Neural cell (in vitro differentiated cells): ENCODE measurements at regions not wholly inside any gene's neighbourhood (a gene's known extent, or its start where the extent isn't known, plus 50 kb on each side); places are given as distances from the start of the nearest gene placed in this dataset.

Experiments
- H2AFZ ChIP-seq: fragments of 200-600, 300-800 bp; sonication (generic), shearing (Covaris generic); 2 replicates; pipeline ENCODE4 v1.6.0; 2014; ENCODE audit warnings: low read depth, mild to moderate bottlenecking, antibody characterized with exemption, low read length, moderate library complexity
- H3F3A ChIP-seq: fragments of 200-600 bp; shearing (Covaris generic); 2 replicates; pipeline ENCODE4 v1.6.1; 2016; ENCODE audit warnings: mild to moderate bottlenecking, moderate library complexity, mixed read lengths, antibody characterized with exemption, low read length; ENCODE audit not compliant: insufficient read depth, poor library complexity, severe bottlenecking
- H3K27ac ChIP-seq: fragments of 200-600, 300-800 bp; sonication (generic), shearing (Covaris generic); 2 replicates; pipeline ENCODE4 v1.5.1; 2014; ENCODE audit warnings: mild to moderate bottlenecking, low read length, moderate library complexity
- H3K27me3 ChIP-seq: fragments of 300-800, 200-600 bp; sonication (generic), shearing (Covaris generic); 2 replicates; pipeline ENCODE4 v1.6.0; 2014; ENCODE audit warnings: mild to moderate bottlenecking, low read depth, low read length, moderate library complexity; ENCODE audit not compliant: insufficient read depth
- H3K36me3 ChIP-seq: fragments of 300-800, 200-600 bp; sonication (generic), shearing (Covaris generic); 2 replicates; pipeline ENCODE4 v1.5.1; 2014; ENCODE audit warnings: mild to moderate bottlenecking, antibody characterized with exemption, low read length, moderate library complexity; ENCODE audit not compliant: insufficient read depth
- H3K4me2 ChIP-seq: fragments of 300-800, 200-600 bp; sonication (generic), shearing (Covaris generic); 2 replicates; pipeline ENCODE4 v1.6.0; 2014; ENCODE audit warnings: mild to moderate bottlenecking, low read length
- H3K4me3 ChIP-seq: fragments of 300-800, 200-600 bp; sonication (generic), shearing (Covaris generic); 2 replicates; pipeline ENCODE4 v1.5.1; 2014; ENCODE audit warnings: mild to moderate bottlenecking, low read length, moderate library complexity
- H3K79me2 ChIP-seq: fragments of 200-600 bp; shearing (Covaris generic); replicated peaks from 2 replicates; pipeline ENCODE4 v1.6.0; 2014; ENCODE audit warnings: mild to moderate bottlenecking, low read length, moderate library complexity; ENCODE audit not compliant: insufficient read depth
- H3K9ac ChIP-seq: fragments of 300-800, 200-600 bp; sonication (generic), shearing (Covaris generic); 2 replicates; pipeline ENCODE4 v1.6.1; 2016; ENCODE audit warnings: mild to moderate bottlenecking, low read length, mixed read lengths
- H3K9me2 ChIP-seq: fragments of 200-600 bp; shearing (Covaris generic); 2 replicates; pipeline ENCODE4 v1.6.1; 2016; ENCODE audit warnings: mild to moderate bottlenecking, low read length, mixed read lengths; ENCODE audit not compliant: insufficient read depth
- H3K9me3 ChIP-seq: fragments of 200-600, 300-800 bp; sonication (generic), shearing (Covaris generic); 2 replicates; pipeline ENCODE4 v1.6.1; 2016; ENCODE audit warnings: mild to moderate bottlenecking, mixed run types, low read length, moderate library complexity, mixed read lengths
- H4K20me1 ChIP-seq: fragments of 200-600 bp; shearing (Covaris generic); 2 replicates; pipeline ENCODE4 v1.6.1; 2016; ENCODE audit warnings: mild to moderate bottlenecking, mixed run types; ENCODE audit not compliant: insufficient read depth
- EP300 ChIP-seq: fragments of 450-650 bp; conservative IDR thresholded peaks from 2 replicates; pipeline ENCODE4 v1.6.1; 2014; ENCODE audit warnings: antibody characterized with exemption, mild to moderate bottlenecking, moderate library complexity; ENCODE audit not compliant: poor library complexity, severe bottlenecking
- EZH2 ChIP-seq: fragments of 200-600, 300-800 bp; shearing (Covaris generic), sonication (generic); IDR thresholded peaks from 2 replicates; pipeline ENCODE4 v1.6.1; 2014; ENCODE audit warnings: antibody characterized with exemption, low read length, borderline replicate concordance, mild to moderate bottlenecking; ENCODE audit not compliant: insufficient read depth, poor library complexity, severe bottlenecking
- MXI1 ChIP-seq: fragments of 450-650 bp; conservative IDR thresholded peaks from 2 replicates; pipeline ENCODE4 v1.6.1; 2014; ENCODE audit warnings: antibody characterized with exemption, mild to moderate bottlenecking; ENCODE audit not compliant: poor library complexity, severe bottlenecking
- POLR2AphosphoS5 ChIP-seq: IDR thresholded peaks from 2 replicates; pipeline ENCODE4 v1.6.1; 2012
- RAD21 ChIP-seq: fragments of 450-650 bp; conservative IDR thresholded peaks from 2 replicates; pipeline ENCODE4 v1.6.1; 2014; ENCODE audit warnings: antibody characterized with exemption, mild to moderate bottlenecking, moderate library complexity
- SMC3 ChIP-seq: fragments of 450-650 bp; conservative IDR thresholded peaks from 2 replicates; pipeline ENCODE4 v1.6.1; 2014; ENCODE audit warnings: antibody characterized with exemption, mild to moderate bottlenecking, moderate library complexity; ENCODE audit not compliant: poor library complexity
- TAF1 ChIP-seq: IDR thresholded peaks from 2 replicates; pipeline ENCODE4 v1.6.1; 2012; ENCODE audit warnings: low read depth
- TF ChIP-seq, protein P1 (sequence below): fragments of 450-650 bp; IDR thresholded peaks from 2 replicates; pipeline ENCODE4 v1.5.1; 2014; ENCODE audit warnings: antibody characterized with exemption, mild to moderate bottlenecking, moderate library complexity; ENCODE audit not compliant: poor library complexity, severe bottlenecking
- TF ChIP-seq, protein P2 (sequence below): IDR thresholded peaks from 2 replicates; pipeline ENCODE4 v1.6.1; 2012; ENCODE audit warnings: borderline replicate concordance

DNA sequence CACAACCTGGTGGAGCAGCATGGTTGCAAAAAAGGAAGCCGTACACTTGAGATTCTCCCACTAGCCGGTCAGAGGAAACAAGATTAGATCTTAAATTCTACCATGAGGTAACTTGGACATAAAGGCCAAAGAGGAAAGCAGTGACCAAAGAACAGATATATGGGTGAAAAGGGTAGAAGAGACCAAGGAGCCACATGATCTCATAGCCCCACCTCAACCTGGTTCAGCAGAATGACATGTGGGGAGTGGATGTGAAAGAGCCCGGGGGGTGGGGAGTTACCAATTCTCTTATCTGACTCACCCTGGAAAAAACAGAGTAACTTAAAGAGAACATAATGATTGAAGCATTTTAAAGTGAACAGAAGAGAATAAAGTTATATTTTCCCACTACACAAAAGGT, 683.0 kb downstream of the DSC3 start:
- Histone ChIP-seq H4K20me1 (no peaks in the 10 kb centered on the region), H3K9ac (no peak overlapping the region), H3K27ac (no peak overlapping the region), H3K79me2 (no peaks in the 10 kb centered on the region), H3K27me3 (no peaks in the 10 kb centered on the region), H3F3A (no peaks in the 10 kb centered on the region), H3K9me3 (no peaks in the 10 kb centered on the region), H3K9me2 (no peaks in the 10 kb centered on the region), H3K4me3 (no peak overlapping the region), H3K36me3 (no peaks in the 10 kb centered on the region), H2AFZ (no peak overlapping the region), H3K4me2 (no peak overlapping the region)
- TF ChIP-seq MXI1 (no peak), RAD21 (no peak), POLR2AphosphoS5 (no peak), EP300 (no peak), TAF1 (no peak), SMC3 (no peak), EZH2 (no peak)
- TF ChIP-seq, protein P1, sequence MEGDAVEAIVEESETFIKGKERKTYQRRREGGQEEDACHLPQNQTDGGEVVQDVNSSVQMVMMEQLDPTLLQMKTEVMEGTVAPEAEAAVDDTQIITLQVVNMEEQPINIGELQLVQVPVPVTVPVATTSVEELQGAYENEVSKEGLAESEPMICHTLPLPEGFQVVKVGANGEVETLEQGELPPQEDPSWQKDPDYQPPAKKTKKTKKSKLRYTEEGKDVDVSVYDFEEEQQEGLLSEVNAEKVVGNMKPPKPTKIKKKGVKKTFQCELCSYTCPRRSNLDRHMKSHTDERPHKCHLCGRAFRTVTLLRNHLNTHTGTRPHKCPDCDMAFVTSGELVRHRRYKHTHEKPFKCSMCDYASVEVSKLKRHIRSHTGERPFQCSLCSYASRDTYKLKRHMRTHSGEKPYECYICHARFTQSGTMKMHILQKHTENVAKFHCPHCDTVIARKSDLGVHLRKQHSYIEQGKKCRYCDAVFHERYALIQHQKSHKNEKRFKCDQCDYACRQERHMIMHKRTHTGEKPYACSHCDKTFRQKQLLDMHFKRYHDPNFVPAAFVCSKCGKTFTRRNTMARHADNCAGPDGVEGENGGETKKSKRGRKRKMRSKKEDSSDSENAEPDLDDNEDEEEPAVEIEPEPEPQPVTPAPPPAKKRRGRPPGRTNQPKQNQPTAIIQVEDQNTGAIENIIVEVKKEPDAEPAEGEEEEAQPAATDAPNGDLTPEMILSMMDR, result no peak
- TF ChIP-seq, protein P2, sequence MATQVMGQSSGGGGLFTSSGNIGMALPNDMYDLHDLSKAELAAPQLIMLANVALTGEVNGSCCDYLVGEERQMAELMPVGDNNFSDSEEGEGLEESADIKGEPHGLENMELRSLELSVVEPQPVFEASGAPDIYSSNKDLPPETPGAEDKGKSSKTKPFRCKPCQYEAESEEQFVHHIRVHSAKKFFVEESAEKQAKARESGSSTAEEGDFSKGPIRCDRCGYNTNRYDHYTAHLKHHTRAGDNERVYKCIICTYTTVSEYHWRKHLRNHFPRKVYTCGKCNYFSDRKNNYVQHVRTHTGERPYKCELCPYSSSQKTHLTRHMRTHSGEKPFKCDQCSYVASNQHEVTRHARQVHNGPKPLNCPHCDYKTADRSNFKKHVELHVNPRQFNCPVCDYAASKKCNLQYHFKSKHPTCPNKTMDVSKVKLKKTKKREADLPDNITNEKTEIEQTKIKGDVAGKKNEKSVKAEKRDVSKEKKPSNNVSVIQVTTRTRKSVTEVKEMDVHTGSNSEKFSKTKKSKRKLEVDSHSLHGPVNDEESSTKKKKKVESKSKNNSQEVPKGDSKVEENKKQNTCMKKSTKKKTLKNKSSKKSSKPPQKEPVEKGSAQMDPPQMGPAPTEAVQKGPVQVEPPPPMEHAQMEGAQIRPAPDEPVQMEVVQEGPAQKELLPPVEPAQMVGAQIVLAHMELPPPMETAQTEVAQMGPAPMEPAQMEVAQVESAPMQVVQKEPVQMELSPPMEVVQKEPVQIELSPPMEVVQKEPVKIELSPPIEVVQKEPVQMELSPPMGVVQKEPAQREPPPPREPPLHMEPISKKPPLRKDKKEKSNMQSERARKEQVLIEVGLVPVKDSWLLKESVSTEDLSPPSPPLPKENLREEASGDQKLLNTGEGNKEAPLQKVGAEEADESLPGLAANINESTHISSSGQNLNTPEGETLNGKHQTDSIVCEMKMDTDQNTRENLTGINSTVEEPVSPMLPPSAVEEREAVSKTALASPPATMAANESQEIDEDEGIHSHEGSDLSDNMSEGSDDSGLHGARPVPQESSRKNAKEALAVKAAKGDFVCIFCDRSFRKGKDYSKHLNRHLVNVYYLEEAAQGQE, result no peak

DNA sequence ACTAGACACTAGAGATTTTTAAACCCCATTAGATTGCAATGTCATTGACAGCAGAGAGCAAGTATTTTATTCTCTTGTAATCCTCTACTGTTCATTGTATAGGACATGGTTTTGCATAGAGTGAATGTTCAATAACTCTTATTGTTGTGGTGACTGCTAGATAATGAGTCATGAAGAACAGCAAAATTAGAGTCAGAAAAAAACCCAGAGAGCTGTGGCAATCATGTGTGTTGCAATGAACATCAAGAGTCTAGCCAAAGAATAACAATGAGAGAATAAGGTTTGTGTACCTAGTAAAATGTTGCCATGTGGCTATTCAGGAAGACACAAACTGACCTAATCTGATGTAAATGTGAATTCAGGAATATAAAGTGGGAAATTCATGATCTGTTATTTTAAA, 684.0 kb downstream of the DSC3 start:
- no peaks in the 10 kb centered on the region for H3K9me2 ChIP-seq
- H3K27ac ChIP-seq, result peak overlapping the region; percentile 21
- H3K4me2 ChIP-seq, result no peak overlapping the region
- TF ChIP-seq EP300 (peak; percentile 19), POLR2AphosphoS5 (no peak)
- H3K27me3 ChIP-seq, result no peaks in the 10 kb centered on the region
- no peaks in the 10 kb centered on the region for H3K9me3 ChIP-seq
- no peaks in the 10 kb centered on the region for H3F3A ChIP-seq
- no peaks in the 10 kb centered on the region for H3K36me3 ChIP-seq
- no peak overlapping the region for H3K4me3 ChIP-seq
- H3K79me2 ChIP-seq, result no peaks in the 10 kb centered on the region
- no peaks in the 10 kb centered on the region for H4K20me1 ChIP-seq
- no peak overlapping the region for H3K9ac ChIP-seq
- no peak overlapping the region for H2AFZ ChIP-seq
